SJSA1 (cell line): ENCODE measurements at regions not wholly inside any gene's neighbourhood (a gene's known extent, or its start where the extent isn't known, plus 50 kb on each side); places are given as distances from the start of the nearest gene placed in this dataset.
"Not testable (repeated sequence)": the region's sequence is repeated elsewhere in the genome, so short reads cannot be mapped to it uniquely, and the experiment has no call there.

Source experiments
- DNase-seq, 2 experiments: peaks; one replicate each; pipeline ENCODE4 v3.0.0-alpha.2; 2015 to 2020; ENCODE audit warnings: low spot score in 2 of 2, low read depth in 1 of 2
- H3K27ac ChIP-seq: fragments of 250-450 bp; sonication (Bioruptor Pico); 2 replicates; pipeline ENCODE4 v1.5.1; 2020; ENCODE audit warnings: mild to moderate bottlenecking, moderate library complexity
- H3K27me3 ChIP-seq: fragments of 250-450 bp; sonication (Bioruptor Pico); replicated peaks from 2 replicates; pipeline ENCODE4 v1.5.1; 2020; ENCODE audit warnings: mild to moderate bottlenecking, moderate library complexity
- H3K36me3 ChIP-seq: fragments of 250-450 bp; sonication (Bioruptor Pico); 2 replicates; pipeline ENCODE4 v1.5.1; 2020; ENCODE audit warnings: mild to moderate bottlenecking
- H3K4me1 ChIP-seq: fragments of 250-450 bp; sonication (Bioruptor Pico); replicated peaks from 2 replicates; pipeline ENCODE4 v1.6.1; 2021; ENCODE audit warnings: mild to moderate bottlenecking
- H3K4me3 ChIP-seq: fragments of 250-450 bp; sonication (Bioruptor Pico); 2 replicates; pipeline ENCODE4 v1.5.1; 2020; ENCODE audit warnings: mild to moderate bottlenecking
- H3K9me3 ChIP-seq: fragments of 250-450 bp; sonication (Bioruptor Pico); replicated peaks from 2 replicates; pipeline ENCODE4 v1.5.1; 2020; ENCODE audit warnings: mild to moderate bottlenecking

DNA sequence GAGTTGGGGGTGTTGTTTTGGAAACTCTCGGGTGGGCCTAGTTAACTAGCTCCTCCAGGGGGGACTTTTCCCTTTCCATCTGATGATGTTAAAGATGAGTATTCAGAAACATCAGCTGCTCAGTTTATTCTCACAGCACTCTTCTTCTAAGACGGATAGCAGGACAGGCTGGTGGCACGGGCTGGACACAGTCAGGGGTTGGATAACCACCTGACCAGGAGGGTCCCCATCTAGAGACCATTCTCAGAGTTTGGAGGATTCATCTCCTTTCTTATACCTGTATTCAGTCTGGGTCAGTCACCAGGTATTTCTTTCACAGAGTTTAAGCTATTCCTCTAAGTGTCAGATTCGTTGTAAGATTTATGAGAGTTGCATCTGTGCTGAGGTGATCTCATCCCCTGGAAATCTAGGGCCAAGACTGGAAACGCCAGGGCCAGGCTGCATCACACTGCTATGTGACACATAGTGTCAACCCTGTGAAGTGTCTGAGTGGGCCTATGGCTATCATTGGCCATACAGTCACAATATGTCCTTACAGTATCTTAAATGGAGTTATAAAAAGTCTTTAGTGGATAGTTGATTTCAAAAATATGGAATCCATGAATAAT is 111.7 kb downstream of the FAM50B start:
- no peaks in the 10 kb centered on the region for H3K27me3 ChIP-seq
- peaks cover 52% of the 10 kb centered on the region for H3K4me1 ChIP-seq
- no peaks in the 10 kb centered on the region for H3K36me3 ChIP-seq
- H3K27ac ChIP-seq, result peak overlapping the region; percentile 98
- no peaks in the 10 kb centered on the region for H3K9me3 ChIP-seq
- peak; percentile 55 to 66 for DNase-seq
- H3K4me3 ChIP-seq, result no peak overlapping the region

DNA sequence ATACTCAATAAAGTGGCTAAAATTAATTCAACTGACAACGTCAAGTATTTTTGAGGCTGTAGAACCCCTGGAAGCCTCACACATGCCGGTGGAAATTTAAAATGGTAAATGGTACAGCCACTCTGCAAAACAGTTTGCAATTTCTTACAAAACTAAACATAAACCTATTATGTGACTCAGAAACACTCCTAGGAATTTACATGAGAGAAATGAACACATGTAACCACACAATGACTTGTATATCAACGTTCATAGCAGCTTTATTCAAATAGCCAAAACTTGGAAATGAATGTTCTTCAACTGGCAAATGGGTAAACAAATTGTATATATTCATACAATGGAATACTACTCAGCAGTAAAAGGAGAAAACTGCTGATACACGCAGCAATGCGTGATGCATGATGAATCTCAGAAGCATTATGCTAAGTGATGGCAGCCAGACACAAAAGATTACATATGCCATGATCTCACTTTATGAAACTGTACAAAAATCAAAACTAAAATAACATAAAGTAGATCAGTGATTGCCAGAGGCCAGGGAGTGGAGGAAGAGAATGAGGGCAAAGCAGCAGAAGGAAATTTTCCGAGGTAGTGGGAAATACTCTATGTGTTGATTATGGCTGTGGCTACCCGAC is 112.5 kb downstream of the FAM50B start:
- peaks cover 52% of the 10 kb centered on the region for H3K4me1 ChIP-seq
- DNase-seq, result peak; percentile 55 to 85
- no peak overlapping the region for H3K4me3 ChIP-seq
- H3K27ac ChIP-seq, result peak overlapping the region; percentile 98
- no peaks in the 10 kb centered on the region for H3K36me3 ChIP-seq
- H3K9me3 ChIP-seq, result no peaks in the 10 kb centered on the region
- H3K27me3 ChIP-seq, result no peaks in the 10 kb centered on the region

- Histone ChIP-seq H3K4me3 (no peak overlapping the region), H3K27me3 (no peaks in the 10 kb centered on the region), H3K9me3 (no peaks in the 10 kb centered on the region), H3K27ac (peak overlapping the region; percentile 98), H3K4me1 (peaks cover 52% of the 10 kb centered on the region), H3K36me3 (no peaks in the 10 kb centered on the region)
- DNase-seq, result peak; percentile 90 to 96
Observed at GRCh38 chr6:3962291-3963280, 113.4 kb downstream of the FAM50B start.

DNA sequence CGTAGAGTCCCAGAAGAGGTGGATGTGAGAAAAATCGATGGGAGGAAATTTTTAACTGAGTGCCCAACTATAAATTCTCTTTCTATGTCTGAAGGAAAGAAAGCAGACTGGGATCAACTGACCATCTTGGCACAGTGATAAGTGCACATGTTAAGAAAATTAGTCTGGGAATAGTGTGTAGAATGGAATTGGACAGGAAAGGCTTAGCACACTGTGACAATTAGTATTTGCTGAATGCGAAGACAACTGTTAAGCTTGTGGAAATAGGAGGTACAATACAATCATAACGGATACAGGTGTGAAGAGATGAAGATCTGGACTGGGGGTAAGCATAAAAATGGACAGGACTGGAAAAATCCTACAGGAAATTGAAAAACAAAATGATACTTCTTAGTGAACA is 114.3 kb downstream of the FAM50B start:
- no peak overlapping the region for H3K4me3 ChIP-seq
- DNase-seq, result no peak
- H3K9me3 ChIP-seq, result no peaks in the 10 kb centered on the region
- H3K27ac ChIP-seq, result peak overlapping the region; percentile 98
- no peaks in the 10 kb centered on the region for H3K36me3 ChIP-seq
- peaks cover 52% of the 10 kb centered on the region for H3K4me1 ChIP-seq
- H3K27me3 ChIP-seq, result no peaks in the 10 kb centered on the region

DNA sequence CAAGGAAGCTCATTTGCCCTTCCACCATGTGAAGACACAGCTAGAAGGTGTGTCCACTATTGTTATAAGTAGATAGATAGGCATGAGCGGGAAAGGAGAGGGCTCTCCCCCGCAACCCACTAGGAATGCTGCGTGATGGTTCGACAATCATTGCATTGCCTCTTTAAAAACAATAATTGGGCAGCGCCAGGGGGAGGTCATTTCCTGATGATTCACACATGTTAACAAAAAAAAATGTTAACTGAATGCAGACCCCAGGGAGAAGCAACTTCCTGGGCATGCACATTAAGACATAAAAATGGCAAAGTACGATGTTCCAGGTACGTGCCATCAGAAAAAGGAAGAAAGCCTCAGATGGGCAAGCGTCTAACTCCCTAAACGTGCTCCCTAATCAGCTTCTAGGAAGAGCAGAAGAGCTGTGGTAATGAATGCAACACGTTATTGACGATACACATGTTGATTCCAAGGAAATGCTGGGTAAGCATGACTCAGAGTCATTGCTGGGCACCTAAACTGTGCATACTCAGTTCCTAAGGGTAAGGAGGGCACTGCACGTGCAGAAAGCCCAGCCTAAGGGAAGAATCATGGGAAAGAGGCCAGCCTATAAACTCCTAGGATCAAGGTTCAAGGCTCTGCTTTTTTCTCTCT is 113.7 kb downstream of the FAM217A start:
- peaks cover 52% of the 10 kb centered on the region for H3K4me1 ChIP-seq
- H3K4me3 ChIP-seq, result no peak overlapping the region
- no peaks in the 10 kb centered on the region for H3K9me3 ChIP-seq
- H3K27ac ChIP-seq, result peak overlapping the region; percentile 31
- no peaks in the 10 kb centered on the region for H3K36me3 ChIP-seq
- peak in 1 of 2 experiments; percentile 52 for DNase-seq
- H3K27me3 ChIP-seq, result no peaks in the 10 kb centered on the region

DNA sequence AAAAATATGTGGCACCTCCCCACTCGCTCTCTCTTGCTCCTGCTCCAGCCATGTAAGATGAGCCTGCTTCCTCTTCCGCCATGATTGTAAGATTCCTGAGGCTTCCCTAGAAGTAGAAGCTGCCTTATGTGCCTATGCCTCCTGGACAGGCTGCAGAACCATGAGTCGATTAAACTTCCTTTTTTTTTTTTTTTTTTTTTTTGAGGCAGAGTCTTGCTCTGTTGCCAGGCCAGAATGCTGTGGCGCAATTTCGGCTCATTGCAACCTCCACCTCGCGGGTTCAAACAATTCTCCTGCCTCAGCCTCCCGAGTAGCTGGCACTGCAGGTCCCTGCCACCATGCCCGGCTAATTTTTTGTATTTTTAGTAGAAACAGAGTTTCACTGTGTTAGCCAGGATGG is 112.5 kb downstream of the FAM217A start:
- Histone ChIP-seq H3K27ac (no peak overlapping the region), H3K36me3 (no peaks in the 10 kb centered on the region), H3K4me3 (no peak overlapping the region), H3K9me3 (no peaks in the 10 kb centered on the region), H3K4me1 (peaks cover 43% of the 10 kb centered on the region), H3K27me3 (no peaks in the 10 kb centered on the region)
- no peak for DNase-seq

GRCh38 chr6:3970097-3970496 is 108.8 kb downstream of the FAM217A start:
- Histone ChIP-seq H3K4me1 (peaks cover 6% of the 10 kb centered on the region), H3K27me3 (no peaks in the 10 kb centered on the region), H3K36me3 (no peaks in the 10 kb centered on the region), H3K27ac (no peak overlapping the region), H3K4me3 (no peak overlapping the region), H3K9me3 (no peaks in the 10 kb centered on the region)
- no peak for DNase-seq

GRCh38 chr6:3973152-3973551 is 105.8 kb downstream of the FAM217A start:
- not testable (repeated sequence) for DNase-seq, H3K4me1 ChIP-seq, H3K9me3 ChIP-seq, H3K36me3 ChIP-seq, H3K27ac ChIP-seq, H3K27me3 ChIP-seq, H3K4me3 ChIP-seq

DNA sequence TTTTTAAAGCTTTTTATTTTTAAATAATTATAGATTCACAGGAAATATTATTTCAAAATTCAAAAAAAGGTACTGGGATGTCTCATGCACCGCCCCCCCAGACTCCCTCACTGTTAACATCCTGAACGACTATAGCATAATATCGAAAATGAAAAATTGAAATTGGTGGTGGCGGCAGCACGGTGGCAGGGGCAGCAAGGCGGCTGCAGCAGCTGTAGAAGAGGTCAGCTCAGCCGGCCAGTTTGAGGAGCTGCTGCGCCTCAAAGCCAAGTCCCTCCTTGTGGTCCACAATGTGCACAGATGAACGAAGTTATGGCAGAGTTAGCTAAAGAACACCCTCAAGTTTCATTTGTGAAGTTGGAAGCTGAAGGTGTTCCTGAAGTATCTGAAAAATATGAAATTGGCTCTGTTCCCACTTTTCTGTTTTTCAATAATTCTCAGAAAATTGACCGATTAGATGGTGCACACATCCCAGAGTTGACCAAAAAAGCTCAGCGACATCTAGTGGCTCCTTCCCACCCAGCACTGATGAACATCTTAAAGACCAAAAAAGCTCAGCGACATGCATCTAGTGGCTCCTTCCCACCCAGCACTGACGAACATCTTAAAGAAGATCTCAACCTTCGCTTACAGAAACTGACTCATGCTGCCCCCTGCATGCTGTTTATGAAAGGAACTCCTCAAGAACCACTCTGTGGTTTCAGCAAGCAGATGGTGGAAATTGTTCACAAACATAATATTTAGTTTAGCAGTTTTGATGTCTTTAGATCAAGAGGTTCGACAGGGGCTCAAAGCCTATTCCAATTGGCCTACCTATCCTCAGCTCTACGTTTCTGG is 100.8 kb downstream of the FAM217A start:
- no peaks in the 10 kb centered on the region for H3K9me3 ChIP-seq
- H3K27me3 ChIP-seq, result no peaks in the 10 kb centered on the region
- H3K4me1 ChIP-seq, result peaks cover 8% of the 10 kb centered on the region
- peak; percentile 83 to 84 for DNase-seq
- no peak overlapping the region for H3K27ac ChIP-seq
- no peaks in the 10 kb centered on the region for H3K36me3 ChIP-seq
- no peak overlapping the region for H3K4me3 ChIP-seq

- H3K27ac ChIP-seq, DNase-seq, H3K27me3 ChIP-seq, H3K4me1 ChIP-seq, H3K4me3 ChIP-seq, H3K9me3 ChIP-seq, H3K36me3 ChIP-seq: not testable (repeated sequence)
Observed at GRCh38 chr6:3978966-3979365, 100.0 kb downstream of the FAM217A start.

- Histone ChIP-seq H3K4me1 (peaks cover 8% of the 10 kb centered on the region), H3K27ac (no peak overlapping the region), H3K4me3 (no peak overlapping the region), H3K36me3 (no peaks in the 10 kb centered on the region), H3K9me3 (no peaks in the 10 kb centered on the region), H3K27me3 (no peaks in the 10 kb centered on the region)
- no peak for DNase-seq
Observed at GRCh38 chr6:3981917-3982316, 97.0 kb downstream of the FAM217A start.

DNA sequence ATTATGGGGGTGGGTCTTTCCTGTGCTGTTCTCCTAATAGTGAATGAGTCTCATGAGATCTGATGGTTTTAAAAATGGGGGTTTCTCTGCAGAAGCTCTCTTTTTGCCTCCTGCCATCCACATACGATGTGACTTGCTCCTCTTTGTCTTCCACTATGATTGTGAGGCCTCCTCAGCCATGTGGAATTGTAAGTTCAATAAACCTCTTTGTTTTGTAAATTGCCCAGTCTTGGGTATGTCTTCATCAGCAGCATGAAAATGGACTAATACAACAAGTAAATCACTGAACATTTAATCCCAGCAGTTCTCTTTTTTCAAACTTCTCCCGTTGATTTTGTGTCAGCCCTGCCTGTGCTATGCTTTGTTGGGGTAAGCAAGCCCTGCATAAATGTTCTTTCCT is 95.2 kb downstream of the FAM217A start:
- H3K4me3 ChIP-seq, result no peak overlapping the region
- H3K27ac ChIP-seq, result no peak overlapping the region
- peaks cover under 1% of the 10 kb centered on the region for H3K4me1 ChIP-seq
- no peak for DNase-seq
- no peaks in the 10 kb centered on the region for H3K9me3 ChIP-seq
- H3K36me3 ChIP-seq, result no peaks in the 10 kb centered on the region
- H3K27me3 ChIP-seq, result no peaks in the 10 kb centered on the region

GRCh38 chr6:3984494-3984893 is 94.4 kb downstream of the FAM217A start:
- DNase-seq, result no peak
- Histone ChIP-seq H3K27ac (no peak overlapping the region), H3K36me3 (no peaks in the 10 kb centered on the region), H3K4me3 (no peak overlapping the region), H3K27me3 (no peaks in the 10 kb centered on the region), H3K4me1 (no peaks in the 10 kb centered on the region), H3K9me3 (no peaks in the 10 kb centered on the region)
